ENCODE measurements at regions not wholly inside any gene's neighbourhood (a gene's known extent, or its start where the extent isn't known, plus 50 kb on each side); places are given as distances from the start of the nearest gene placed in this dataset.
"Not testable (repeated sequence)": the region's sequence is repeated elsewhere in the genome, so short reads cannot be mapped to it uniquely, and the experiment has no call there.

DNA sequence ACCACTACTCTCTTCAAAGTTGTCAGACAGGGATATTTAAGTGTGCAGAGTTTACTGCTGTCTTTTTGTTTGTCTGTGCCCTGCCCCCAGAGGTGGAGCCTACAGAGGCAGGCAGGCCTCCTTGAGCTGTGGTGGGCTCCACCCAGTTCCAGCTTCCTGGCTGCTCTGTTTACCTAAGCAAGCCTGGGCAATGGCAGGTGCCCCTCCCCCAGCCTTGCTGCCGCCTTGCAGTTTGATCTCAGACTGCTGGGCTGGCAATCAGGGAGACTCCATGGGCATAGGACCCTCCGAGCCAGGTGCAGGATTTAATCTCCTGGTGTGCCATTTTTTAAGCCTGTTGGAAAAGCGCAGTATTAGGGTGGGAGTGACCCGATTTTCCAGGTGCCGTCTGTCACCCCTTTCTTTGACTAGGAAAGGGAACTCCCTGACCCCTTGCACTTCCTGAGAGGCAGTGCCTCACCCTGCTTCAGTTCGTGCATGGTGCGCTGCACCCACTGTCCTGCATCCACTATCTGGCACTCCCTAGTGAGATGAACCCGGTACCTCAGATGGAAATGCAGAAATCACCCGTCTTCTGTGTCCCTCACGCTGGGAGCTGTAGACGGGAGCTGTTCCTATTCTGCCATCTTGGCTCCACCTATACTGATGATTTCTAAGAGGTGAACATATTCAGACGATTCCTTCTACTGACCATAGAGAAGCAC lies 167.6 kb downstream of the CXXC4 start:
- not testable (repeated sequence) for DNase-seq

- no peak for DNase-seq
Observed at GRCh38 chr4:104302731-104303130, 192.0 kb downstream of the CXXC4 start.

DNA sequence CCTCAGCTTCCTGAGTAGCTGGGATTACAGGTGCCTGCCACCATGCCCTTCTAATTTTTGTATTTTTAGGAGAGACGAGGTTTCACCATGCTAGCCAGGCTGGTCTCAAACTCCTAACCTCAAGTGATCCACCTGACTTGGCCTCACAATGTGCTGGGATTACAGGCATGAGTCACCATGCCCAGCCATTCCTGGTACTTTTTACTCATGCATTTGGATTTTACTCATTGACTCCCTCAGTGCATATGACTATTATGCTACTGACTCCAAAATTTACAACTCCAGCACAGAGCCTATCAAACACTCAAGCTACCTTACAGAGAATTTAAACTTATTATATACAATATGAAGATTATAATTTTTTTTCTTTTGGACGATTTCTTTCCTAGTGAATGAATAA lies 199.9 kb downstream of the CXXC4 start:
- DNase-seq = no peak

GRCh38 chr4:104286867-104287266 lies 207.8 kb downstream of the CXXC4 start:
- no peak for DNase-seq

GRCh38 chr4:104283303-104283702 lies 211.4 kb downstream of the CXXC4 start:
- DNase-seq = no peak

DNA sequence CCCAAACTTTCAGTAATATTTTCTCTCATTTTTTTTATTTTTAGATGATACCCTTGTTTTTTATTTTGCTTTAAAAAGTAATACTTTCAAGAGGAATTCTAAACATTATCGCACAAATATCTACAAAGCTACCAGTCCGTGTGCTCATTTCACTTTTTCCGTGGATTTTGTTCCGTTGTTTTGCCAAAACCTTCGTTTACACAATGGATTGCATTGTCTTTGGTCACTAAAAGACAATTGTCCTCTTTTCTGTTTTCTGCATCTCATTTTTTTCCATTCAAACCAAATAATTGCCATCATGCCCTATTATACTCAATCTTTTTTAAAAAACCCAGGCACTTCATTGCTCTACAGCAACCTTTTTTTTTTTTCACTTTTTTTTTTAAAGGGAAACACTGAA lies 214.9 kb downstream of the CXXC4 start:
- DNase-seq = no peak

- no peak for DNase-seq
Observed at GRCh38 chr4:104272966-104273365, 221.7 kb downstream of the CXXC4 start.

DNA sequence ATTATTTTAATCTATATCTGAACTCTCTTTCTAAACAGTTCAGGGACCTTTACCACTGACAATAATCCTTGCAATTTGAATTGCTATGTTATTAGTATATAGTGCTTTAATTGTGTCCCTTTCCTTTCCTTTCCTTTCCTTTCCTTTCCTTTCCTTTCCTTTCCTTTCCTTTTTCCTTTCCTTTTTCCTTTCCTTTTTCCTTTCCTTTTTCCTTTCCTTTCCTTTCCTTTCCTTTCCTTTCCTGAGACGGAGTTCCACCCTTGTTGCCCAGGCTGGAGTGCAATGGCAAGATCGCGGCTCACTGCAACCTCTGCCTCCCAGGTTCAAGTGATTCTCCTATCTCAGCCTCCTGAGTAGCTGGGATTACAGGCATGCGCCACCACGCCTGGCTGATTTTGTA lies 225.1 kb downstream of the CXXC4 start:
- DNase-seq = not testable (repeated sequence)

DNA sequence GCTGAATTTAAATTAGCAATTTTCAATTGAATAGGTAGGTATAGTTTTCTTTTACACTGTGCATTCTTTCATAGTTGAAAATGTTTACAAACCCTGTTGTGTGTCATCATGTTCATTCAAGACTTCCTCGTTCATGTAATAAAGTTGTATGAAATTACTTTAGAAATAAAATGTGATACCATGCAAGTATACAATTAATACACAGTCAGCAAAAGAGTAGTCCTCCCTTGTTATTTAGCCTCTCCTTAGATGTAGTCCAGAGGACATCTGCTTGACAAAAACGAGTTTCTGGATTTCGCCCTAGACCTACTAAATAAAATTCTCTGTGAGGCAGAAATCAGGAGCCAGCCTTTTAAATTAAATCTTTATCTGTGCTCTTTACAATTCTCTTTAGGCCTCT lies 231.6 kb downstream of the CXXC4 start:
- DNase-seq = no peak

DNA sequence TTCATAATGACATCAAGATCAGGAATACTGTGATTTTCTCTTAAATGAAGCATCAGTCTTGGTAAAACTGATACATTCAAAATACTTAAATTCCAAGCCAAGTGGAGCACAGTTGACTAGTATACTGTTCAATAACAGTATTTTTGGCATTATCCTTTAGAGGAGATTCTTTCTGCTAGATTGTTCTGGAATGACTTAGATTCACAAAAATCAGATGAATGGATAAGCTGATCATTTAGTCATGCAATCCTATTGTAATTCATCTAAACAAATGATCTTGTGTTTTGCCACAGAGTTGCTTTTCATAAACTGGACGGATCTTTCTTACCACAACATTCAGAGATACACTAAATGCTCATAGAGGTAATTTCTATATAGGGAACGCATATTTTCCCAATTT lies 232.0 kb downstream of the CXXC4 start:
- DNase-seq = no peak

GRCh38 chr4:104248726-104249125 lies 246.0 kb downstream of the CXXC4 start:
- DNase-seq = no peak

DNA sequence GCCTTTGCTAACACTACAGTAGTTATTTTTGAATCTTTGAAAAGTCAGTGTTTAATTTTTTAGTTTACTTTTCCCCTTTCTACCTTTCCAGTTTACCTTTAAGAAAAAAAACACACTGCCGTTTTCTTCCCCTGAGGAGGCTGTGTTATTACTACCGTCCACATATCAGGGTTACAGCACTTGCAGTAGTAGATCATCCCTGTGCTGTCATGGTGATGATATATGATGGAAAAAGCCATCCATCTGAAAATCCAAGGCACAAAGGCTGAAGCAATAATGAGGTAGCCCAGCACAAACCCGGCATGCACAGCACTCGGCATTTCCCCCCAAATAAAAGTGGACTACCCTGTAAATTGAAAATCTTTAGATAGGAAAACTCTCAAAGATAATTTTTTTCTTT lies 258.7 kb downstream of the CXXC4 start:
- DNase-seq = no peak

- DNase-seq = no peak
Observed at GRCh38 chr4:104217526-104217925, 277.2 kb downstream of the CXXC4 start.

- no peak for DNase-seq
Observed at GRCh38 chr4:104211657-104212056, 283.0 kb downstream of the CXXC4 start.

DNA sequence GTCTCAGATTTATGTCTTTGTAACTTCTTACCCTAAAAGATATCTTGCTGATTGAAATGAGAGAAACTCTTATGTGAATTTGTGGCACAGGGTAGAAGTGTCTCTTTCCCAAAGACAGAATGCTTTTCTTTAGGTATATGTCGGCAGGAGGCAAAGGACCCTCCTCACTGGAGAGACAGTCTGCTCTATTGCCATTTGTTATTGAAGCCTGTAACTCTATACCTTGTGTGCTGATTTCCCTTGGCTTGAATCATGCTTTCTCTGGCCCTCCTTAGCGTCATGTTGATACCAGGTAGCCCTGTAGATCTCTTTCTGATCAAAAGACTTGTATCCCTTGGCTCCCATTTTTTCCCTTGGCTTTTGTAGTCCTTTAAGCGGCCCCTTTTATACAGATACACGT lies 284.3 kb downstream of the CXXC4 start:
- no peak for DNase-seq

GRCh38 chr4:104206784-104207183 lies 287.9 kb downstream of the CXXC4 start:
- no peak for DNase-seq

- DNase-seq = no peak
Observed at GRCh38 chr4:104205116-104205515, 289.6 kb downstream of the CXXC4 start.

DNA sequence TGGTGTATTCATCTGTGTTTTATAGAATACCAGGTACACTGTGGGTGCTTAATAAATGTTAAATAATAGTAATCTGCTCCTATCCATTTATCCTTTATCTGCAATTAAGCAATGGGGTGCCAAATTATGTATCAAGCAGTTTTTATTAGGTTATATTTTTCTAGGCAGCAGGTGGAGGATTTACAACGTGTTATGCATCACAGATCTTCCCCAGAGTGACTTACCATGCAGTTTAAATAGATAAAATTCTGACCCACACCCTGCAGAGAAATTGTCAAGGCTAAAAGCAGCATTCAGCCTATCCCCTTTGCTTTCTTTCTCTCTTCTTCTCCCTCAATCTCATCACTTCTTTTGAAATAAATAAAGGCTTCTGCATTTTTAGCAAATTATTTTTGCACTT lies 306.4 kb downstream of the CXXC4 start:
- DNase-seq = no peak

- no peak for DNase-seq
Observed at GRCh38 chr4:104169437-104169836, 325.3 kb downstream of the CXXC4 start.

- no peak for DNase-seq
Observed at GRCh38 chr4:104166749-104167148, 327.9 kb downstream of the CXXC4 start.

DNA sequence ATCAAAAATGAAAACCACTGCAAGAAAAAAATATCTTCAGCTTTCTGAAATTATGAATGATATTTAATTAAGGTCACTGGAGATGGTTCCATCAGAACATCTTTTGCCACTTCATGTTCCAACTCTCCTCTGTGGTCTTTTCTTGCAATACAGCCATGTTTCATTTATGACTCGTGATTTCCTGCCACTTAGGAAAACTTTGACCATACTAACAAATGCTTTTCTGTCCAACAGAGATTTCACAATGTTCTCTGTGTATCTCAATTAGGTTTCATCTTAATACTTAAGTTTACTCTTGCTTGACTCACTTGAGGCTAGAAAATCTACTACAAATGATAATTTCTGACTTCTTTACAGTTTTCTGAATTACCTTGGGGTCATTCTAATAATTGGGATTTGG lies 330.9 kb downstream of the CXXC4 start:
- DNase-seq = no peak

GRCh38 chr4:104146048-104146447 lies 348.6 kb downstream of the CXXC4 start:
- no peak for DNase-seq

GRCh38 chr4:104138116-104138515 lies 356.6 kb downstream of the CXXC4 start:
- DNase-seq = no peak

DNA sequence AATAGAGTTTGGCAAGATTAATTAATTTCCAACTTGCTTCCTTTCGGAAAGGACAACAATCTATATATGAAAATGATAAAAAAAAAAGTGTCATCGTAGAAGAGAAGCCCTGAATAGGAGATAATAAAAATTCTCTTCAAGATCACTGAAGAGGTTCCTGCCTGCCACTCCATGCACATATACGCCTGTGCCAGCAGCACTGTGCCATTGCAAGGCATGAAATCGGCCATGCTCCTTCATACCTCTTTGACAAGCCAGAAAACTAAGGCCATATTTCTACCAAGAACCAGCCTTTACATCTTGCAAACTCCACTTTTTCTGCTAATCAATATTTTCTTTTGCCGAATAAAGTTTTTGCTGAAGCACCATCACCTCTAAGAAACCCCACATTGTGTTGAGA lies 365.5 kb downstream of the CXXC4 start:
- no peak for DNase-seq

DNA sequence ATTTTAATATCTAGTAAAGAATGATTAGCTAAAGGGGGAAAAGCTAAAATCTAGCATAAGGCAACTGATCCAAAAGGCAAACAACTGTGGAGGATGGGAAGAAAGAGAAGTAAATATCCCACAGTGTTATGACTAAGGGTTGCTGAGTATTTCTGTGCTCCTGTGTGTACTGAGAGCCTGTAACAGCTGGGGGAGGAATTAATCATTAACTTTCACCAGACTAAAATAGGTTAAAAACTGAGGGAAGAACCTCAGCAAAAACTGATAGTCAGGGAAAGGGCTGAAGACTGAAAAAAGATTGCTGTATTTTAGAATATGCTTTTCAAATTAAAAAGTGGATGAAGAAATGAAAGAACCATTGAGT lies 365.9 kb downstream of the CXXC4 start:
- no peak for DNase-seq
